Upper lobe of left lung (tissue), 6 donors: ENCODE measurements at regions not wholly inside any gene's neighbourhood (a gene's known extent, or its start where the extent isn't known, plus 50 kb on each side); places are given as distances from the start of the nearest gene placed in this dataset.

Source experiments
- ATAC-seq, 2 donors: fragments of 200-7000 bp; cut with Tn5 transposase; one replicate each; pipeline ENCODE4 v1.9.1; 2022; ENCODE audit warnings: mild to moderate bottlenecking in 2 of 2, moderate library complexity in 2 of 2; ENCODE audit not compliant: low FRiP score in 2 of 2
- DNase-seq, 2 donors: peaks; one replicate each; pipeline ENCODE4 v3.0.0-alpha.2; 2019 to 2020
- H3K27ac ChIP-seq, 4 donors: fragments of 200-600 bp; sonication (generic); one replicate each; pipeline ENCODE4 v1.5.1; 2016 to 2019
- H3K27me3 ChIP-seq, 4 donors: fragments of 200-600 bp; sonication (generic); one replicate each; pipeline ENCODE4 v1.5.1; 2017 to 2019
- H3K36me3 ChIP-seq, 4 donors: fragments of 200-600 bp; sonication (generic); one replicate each; pipeline ENCODE4 v1.5.1; 2016 to 2019
- H3K4me1 ChIP-seq, 4 donors: fragments of 200-600 bp; sonication (generic); one replicate each; pipeline ENCODE4 v1.5.1; 2018 to 2019
- H3K4me3 ChIP-seq, 4 donors: fragments of 200-600 bp; sonication (generic); one replicate each; pipeline ENCODE4 v1.5.1; 2017 to 2019; ENCODE audit warnings: mild to moderate bottlenecking in 2 of 4, moderate library complexity in 1 of 4
- H3K9me3 ChIP-seq, 4 donors: fragments of 200-600 bp; sonication (generic); one replicate each; pipeline ENCODE4 v1.5.1; 2018 to 2019
- CTCF ChIP-seq, 6 experiments: fragments of 450-650 bp in 4 of 6; fragments of 200-600 bp in 2 of 6; sonication (generic) in 2 of 6; IDR thresholded peaks; one replicate each; pipeline ENCODE4 v1.5.1; 2016 to 2019; ENCODE audit warnings: antibody characterized with exemption in 6 of 6
- EP300 ChIP-seq, 4 donors: sonication (generic); formaldehyde crosslinking; IDR thresholded peaks; one replicate each; pipeline ENCODE4 v1.5.1; 2017; ENCODE audit warnings: antibody characterized with exemption in 4 of 4, control low read depth in 2 of 4
- POLR2A ChIP-seq, 4 donors: fragments of 450-650 bp; IDR thresholded peaks; one replicate each; pipeline ENCODE4 v1.5.1; 2016 to 2017; ENCODE audit warnings: antibody characterized with exemption in 4 of 4, mild to moderate bottlenecking in 2 of 4
- POLR2AphosphoS5 ChIP-seq, 2 donors: sonication (generic); formaldehyde crosslinking; IDR thresholded peaks; one replicate each; pipeline ENCODE4 v1.5.1; 2017; ENCODE audit warnings: antibody characterized with exemption in 2 of 2
- WGBS, 2 donors: methylation state at CpG; one replicate each; pipeline ENCODE4 v1.1.5; 2017 to 2018; 5-methylcytosine and 5-hydroxymethylcytosine counted together
- donor health status: DM: no; HTN: no; CAD: no; lungs with moderate emphysema.
- donor health status: DM: no; HTN: yes; CAD: no; lungs with severe emphysema.

- peaks cover 0 to 2% (median 0%) of the 10 kb centered on the region in 4 donors for H3K27me3 ChIP-seq
Measured at GRCh38 chr12:113604666-113605065, 133.0 kb upstream of the LHX5 start.

DNA sequence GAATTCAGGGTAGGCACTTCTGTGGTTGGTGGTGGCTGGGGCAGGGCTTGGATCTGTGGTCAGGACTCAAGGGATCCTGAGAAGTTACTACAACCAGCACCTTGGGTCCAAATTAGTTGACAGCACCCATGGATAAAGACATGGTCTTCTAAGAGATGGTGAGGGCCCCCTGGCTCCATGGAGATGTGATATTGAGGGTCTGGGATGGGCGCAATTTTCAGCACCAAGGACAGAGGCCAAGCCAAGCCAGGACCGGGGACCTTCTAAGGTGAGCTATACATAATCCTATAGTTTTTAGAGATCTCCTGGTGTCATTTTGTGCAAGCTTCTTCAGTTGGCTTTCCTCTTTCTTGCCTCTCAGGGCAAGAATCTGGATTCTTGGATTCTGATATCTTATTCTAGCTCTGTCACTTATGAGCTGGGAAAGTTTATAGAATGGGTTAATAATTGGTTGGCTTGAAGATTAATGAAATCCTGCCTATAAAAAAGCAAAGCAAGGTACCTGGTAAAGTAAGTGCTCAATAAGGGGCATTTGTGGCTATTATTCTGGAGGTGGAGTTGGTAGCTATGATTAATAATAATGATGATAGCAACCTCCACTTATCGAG, 130.1 kb upstream of the LHX5 start:
- DNase-seq = no peak
- Histone ChIP-seq H3K4me1 (no peaks in the 10 kb centered on the region), H3K9me3 (no peaks in the 10 kb centered on the region), H3K4me3 (no peak overlapping the region), H3K27ac (no peak overlapping the region), H3K36me3 (no peaks in the 10 kb centered on the region), H3K27me3 (no peaks in the 10 kb centered on the region)
- no peak for ATAC-seq
- 37 to 48% methylated on average over 3 of the region's 3 CpGs for WGBS, 2 donors
- TF ChIP-seq POLR2AphosphoS5 (IDR thresholded peaks at IDR 0.05) = no peak
- TF ChIP-seq CTCF (IDR thresholded peaks at IDR 0.05) = no peak
- no peak for TF ChIP-seq EP300 (IDR thresholded peaks at IDR 0.05)
- TF ChIP-seq POLR2A (IDR thresholded peaks at IDR 0.05) = no peak

More at GRCh38 chr12:113604666-113605065, 133.0 kb upstream of the LHX5 start:
- Histone ChIP-seq H3K36me3 (no peaks in the 10 kb centered on the region), H3K27ac (no peak overlapping the region), H3K9me3 (no peaks in the 10 kb centered on the region), H3K4me1 (no peaks in the 10 kb centered on the region), H3K4me3 (no peak overlapping the region)
- TF ChIP-seq POLR2A (IDR thresholded peaks at IDR 0.05) = no peak
- no peak for TF ChIP-seq POLR2AphosphoS5 (IDR thresholded peaks at IDR 0.05)
- TF ChIP-seq EP300 (IDR thresholded peaks at IDR 0.05) = no peak
- no peak for TF ChIP-seq CTCF (IDR thresholded peaks at IDR 0.05)
- DNase-seq (no peak), ATAC-seq (no peak)

DNA sequence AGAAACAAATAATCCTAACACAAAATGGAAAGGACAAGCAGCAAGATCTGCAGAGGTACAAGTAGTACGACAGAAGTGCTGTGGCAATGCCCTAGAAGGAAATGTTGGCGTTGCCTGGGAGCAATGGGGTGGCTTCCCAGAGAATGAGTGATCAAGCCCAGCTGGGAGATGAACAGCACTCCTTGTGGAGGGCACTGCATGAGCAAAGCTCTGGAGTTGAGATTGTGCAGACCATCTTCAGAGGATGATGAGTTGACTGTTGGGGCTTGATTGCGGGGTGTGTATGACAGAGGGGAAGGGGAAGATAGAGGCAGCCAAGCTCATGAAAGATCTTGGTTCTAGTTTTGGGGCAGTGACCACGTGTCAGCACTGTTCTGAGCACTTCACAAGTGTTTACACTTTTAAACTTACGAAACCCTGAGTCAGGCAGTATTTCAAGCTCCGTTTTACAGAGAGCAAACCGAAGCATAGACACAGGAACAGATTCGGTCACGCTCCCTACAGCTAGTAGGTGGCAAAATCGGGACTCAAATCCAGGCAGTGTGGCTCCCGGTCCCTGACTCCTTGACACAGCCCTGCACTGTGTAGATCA, 127.2 kb upstream of the LHX5 start:
- peak in 1 of 2 donors; percentile 43 for ATAC-seq
- Histone ChIP-seq H3K27ac (no peak overlapping the region), H3K4me3 (no peak overlapping the region)

DNA sequence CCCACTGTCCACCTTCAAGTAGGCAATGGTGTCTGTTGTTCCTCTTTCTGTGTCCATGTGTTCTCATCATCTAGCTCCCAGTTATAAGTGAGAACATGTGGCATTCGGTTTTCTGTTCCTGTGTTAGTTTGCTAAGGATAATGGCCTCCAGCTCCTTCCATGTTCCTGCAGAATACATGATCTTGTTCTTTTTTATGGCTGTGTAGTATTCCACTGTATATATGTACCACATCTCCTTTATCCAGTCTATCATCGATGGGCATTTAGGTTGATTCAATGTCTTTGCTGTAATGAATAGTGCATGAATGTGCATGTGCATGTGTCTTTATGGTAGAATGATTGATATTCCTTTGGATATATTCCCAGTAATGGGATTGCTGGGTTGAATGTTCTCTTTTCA, 123.3 kb upstream of the LHX5 start:
- Histone ChIP-seq H3K9me3 (no peaks in the 10 kb centered on the region), H3K36me3 (no peaks in the 10 kb centered on the region), H3K4me1 (peaks cover 0 to 7% (median 5%) of the 10 kb centered on the region in 4 donors), H3K27ac (no peak overlapping the region), H3K27me3 (peaks cover 0 to 7% (median 3%) of the 10 kb centered on the region in 4 donors), H3K4me3 (no peak overlapping the region)
- TF ChIP-seq CTCF (IDR thresholded peaks at IDR 0.05) = no peak
- TF ChIP-seq POLR2A (IDR thresholded peaks at IDR 0.05) = no peak
- TF ChIP-seq EP300 (IDR thresholded peaks at IDR 0.05) = no peak
- no peak for TF ChIP-seq POLR2AphosphoS5 (IDR thresholded peaks at IDR 0.05)
- DNase-seq = no peak
- no peak for ATAC-seq
- 61 to 69% methylated on average over 2 of the region's 2 CpGs for WGBS, 2 donors

More for the DNA sequence above, 127.2 kb upstream of the LHX5 start:
- Histone ChIP-seq H3K27me3 (no peaks in the 10 kb centered on the region), H3K4me1 (no peaks in the 10 kb centered on the region), H3K36me3 (no peaks in the 10 kb centered on the region), H3K9me3 (no peaks in the 10 kb centered on the region)
- DNase-seq = peak in 1 of 2 donors; percentile 21
- TF ChIP-seq CTCF (IDR thresholded peaks at IDR 0.05) (no peak), POLR2A (IDR thresholded peaks at IDR 0.05) (no peak), EP300 (IDR thresholded peaks at IDR 0.05) (no peak), POLR2AphosphoS5 (IDR thresholded peaks at IDR 0.05) (no peak)
- 52 to 60% methylated on average over 11 of the region's 11 CpGs for whole genome bisulfite sequencing, 2 donors
